CD1c-positive myeloid dendritic cell (primary cell): ENCODE measurements at regions not wholly inside any gene's neighbourhood (a gene's known extent, or its start where the extent isn't known, plus 50 kb on each side); places are given as distances from the start of the nearest gene placed in this dataset.
"Not testable (repeated sequence)": the region's sequence is repeated elsewhere in the genome, so short reads cannot be mapped to it uniquely, and the experiment has no call there.

ENCODE experiments used
- DNase-seq: peaks from one replicate; pipeline ENCODE4 v3.0.0-alpha.2; 2016; ENCODE audit errors: extremely low spot score

- no peak for DNase-seq
These were observed 186.7 kb downstream of the UACA start for GRCh38 chr15:70576696-70577095.

GRCh38 chr15:70576276-70576675 lies 187.1 kb downstream of the UACA start:
- DNase-seq, result no peak

GRCh38 chr15:70575231-70576226 lies 187.8 kb downstream of the UACA start:
- no peak for DNase-seq

GRCh38 chr15:70574325-70574724 lies 189.0 kb downstream of the UACA start:
- DNase-seq, result not testable (repeated sequence)

GRCh38 chr15:70573121-70573850 lies 190.1 kb downstream of the UACA start:
- no peak for DNase-seq

- DNase-seq, result no peak
These were observed 193.6 kb downstream of the UACA start for GRCh38 chr15:70569714-70570231.

- DNase-seq, result no peak
These were observed 194.2 kb downstream of the UACA start for GRCh38 chr15:70569091-70569713.

GRCh38 chr15:70566989-70567388 lies 196.4 kb downstream of the UACA start:
- DNase-seq, result no peak

- no peak for DNase-seq
These were observed 197.1 kb downstream of the UACA start for GRCh38 chr15:70566047-70566835.

- DNase-seq, result no peak
These were observed 199.7 kb downstream of the UACA start for GRCh38 chr15:70563561-70564095.

GRCh38 chr15:70562906-70563305 lies 200.5 kb downstream of the UACA start:
- no peak for DNase-seq

GRCh38 chr15:70561885-70562284 lies 201.5 kb downstream of the UACA start:
- no peak for DNase-seq

GRCh38 chr15:70560617-70561328 lies 202.6 kb downstream of the UACA start:
- DNase-seq, result peak; percentile 15

GRCh38 chr15:70559265-70560239 lies 203.8 kb downstream of the UACA start:
- peak; percentile 52 for DNase-seq

- no peak for DNase-seq
These were observed 204.7 kb downstream of the UACA start for GRCh38 chr15:70558406-70559264.

- DNase-seq, result no peak
These were observed 205.7 kb downstream of the UACA start for GRCh38 chr15:70557521-70558258.

- DNase-seq, result no peak
These were observed 206.6 kb downstream of the UACA start for GRCh38 chr15:70556779-70557178.
